ENCODE measurements at regions not wholly inside any gene's neighbourhood (a gene's known extent, or its start where the extent isn't known, plus 50 kb on each side); places are given as distances from the start of the nearest gene placed in this dataset.

DNA sequence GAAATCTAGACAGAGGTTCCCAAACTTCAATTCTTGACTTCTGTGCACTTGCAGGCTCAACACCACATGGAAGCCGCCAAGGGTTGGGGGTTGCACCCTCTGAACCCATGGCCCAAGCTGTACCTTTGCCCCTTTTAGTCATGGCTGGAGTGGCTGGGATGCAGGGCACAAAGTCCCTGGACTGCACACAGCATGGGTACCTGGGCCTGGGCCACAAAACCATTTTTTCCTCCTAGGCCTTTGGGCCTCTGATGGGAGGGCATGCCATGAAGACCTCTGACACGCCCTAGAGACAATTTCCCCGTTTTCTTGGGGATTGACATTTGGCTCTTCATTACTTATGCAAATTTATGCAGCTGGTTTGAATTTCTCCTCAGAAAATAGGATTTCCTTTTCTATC is 342.0 kb downstream of the TPBG start:
- CTCF ChIA-PET, result no interaction called here
- Histone ChIP-seq H3K36me3 (ENCODE audit: control insufficient read depth in 2 of 2, insufficient read depth in 1 of 2, low read length in 2 of 2) (no peaks in the 10 kb centered on the region), H3K4me1 (ENCODE audit: control insufficient read depth, insufficient read depth, low read length) (peaks cover 6% of the 10 kb centered on the region; the same call in 1 of the 2 replicates), H3K4me3 (ENCODE audit: low read depth, low read length) (no peak overlapping the region), H3K9me3 (ENCODE audit: control insufficient read depth, insufficient read depth, low read depth, low read length) (no peaks in the 10 kb centered on the region), H3K27ac (ENCODE audit: extremely low read depth, low read depth, low read length) (no peak overlapping the region)
- no peak for TF ChIP-seq GLIS1 (tag by site-specific recombination; IDR thresholded peaks at IDR 0.05)
- no peak for TF ChIP-seq TRIM28 (IDR thresholded peaks at IDR 0.05; ENCODE audit: borderline replicate concordance, low read length)
- TF ChIP-seq ZNF266 (tag by site-specific recombination; IDR thresholded peaks at IDR 0.05; ENCODE audit: low read depth), result no peak
- no peak for TF ChIP-seq ZNF155 (tag by site-specific recombination; IDR thresholded peaks at IDR 0.05)
- TF ChIP-seq ZNF585B (tag by site-specific recombination; IDR thresholded peaks at IDR 0.05), result peak; percentile 89
- TF ChIP-seq, protein P1, sequence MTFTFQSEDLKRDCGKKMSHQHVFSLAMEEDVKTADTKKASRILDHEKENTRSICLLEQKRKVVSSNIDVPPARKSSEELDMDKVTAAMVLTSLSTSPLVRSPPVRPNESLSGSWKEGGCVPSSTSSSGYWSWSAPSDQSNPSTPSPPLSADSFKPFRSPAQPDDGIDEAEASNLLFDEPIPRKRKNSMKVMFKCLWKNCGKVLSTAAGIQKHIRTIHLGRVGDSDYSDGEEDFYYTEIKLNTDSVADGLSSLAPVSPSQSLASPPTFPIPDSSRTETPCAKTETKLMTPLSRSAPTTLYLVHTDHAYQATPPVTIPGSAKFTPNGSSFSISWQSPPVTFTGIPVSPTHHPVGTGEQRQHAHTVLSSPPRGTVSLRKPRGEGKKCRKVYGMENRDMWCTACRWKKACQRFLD (tag by site-specific recombination; IDR thresholded peaks at IDR 0.05), result no peak
- TF ChIP-seq KLF9 (tag by site-specific recombination; IDR thresholded peaks at IDR 0.05; ENCODE audit: low read depth), result no peak
- TF ChIP-seq, protein P2, sequence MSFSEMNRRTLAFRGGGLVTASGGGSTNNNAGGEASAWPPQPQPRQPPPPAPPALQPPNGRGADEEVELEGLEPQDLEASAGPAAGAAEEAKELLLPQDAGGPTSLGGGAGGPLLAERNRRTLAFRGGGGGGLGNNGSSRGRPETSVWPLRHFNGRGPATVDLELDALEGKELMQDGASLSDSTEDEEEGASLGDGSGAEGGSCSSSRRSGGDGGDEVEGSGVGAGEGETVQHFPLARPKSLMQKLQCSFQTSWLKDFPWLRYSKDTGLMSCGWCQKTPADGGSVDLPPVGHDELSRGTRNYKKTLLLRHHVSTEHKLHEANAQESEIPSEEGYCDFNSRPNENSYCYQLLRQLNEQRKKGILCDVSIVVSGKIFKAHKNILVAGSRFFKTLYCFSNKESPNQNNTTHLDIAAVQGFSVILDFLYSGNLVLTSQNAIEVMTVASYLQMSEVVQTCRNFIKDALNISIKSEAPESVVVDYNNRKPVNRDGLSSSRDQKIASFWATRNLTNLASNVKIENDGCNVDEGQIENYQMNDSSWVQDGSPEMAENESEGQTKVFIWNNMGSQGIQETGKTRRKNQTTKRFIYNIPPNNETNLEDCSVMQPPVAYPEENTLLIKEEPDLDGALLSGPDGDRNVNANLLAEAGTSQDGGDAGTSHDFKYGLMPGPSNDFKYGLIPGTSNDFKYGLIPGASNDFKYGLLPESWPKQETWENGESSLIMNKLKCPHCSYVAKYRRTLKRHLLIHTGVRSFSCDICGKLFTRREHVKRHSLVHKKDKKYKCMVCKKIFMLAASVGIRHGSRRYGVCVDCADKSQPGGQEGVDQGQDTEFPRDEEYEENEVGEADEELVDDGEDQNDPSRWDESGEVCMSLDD (tag by site-specific recombination; IDR thresholded peaks at IDR 0.05), result no peak
- POLR2A ChIA-PET, result no interaction called here

DNA sequence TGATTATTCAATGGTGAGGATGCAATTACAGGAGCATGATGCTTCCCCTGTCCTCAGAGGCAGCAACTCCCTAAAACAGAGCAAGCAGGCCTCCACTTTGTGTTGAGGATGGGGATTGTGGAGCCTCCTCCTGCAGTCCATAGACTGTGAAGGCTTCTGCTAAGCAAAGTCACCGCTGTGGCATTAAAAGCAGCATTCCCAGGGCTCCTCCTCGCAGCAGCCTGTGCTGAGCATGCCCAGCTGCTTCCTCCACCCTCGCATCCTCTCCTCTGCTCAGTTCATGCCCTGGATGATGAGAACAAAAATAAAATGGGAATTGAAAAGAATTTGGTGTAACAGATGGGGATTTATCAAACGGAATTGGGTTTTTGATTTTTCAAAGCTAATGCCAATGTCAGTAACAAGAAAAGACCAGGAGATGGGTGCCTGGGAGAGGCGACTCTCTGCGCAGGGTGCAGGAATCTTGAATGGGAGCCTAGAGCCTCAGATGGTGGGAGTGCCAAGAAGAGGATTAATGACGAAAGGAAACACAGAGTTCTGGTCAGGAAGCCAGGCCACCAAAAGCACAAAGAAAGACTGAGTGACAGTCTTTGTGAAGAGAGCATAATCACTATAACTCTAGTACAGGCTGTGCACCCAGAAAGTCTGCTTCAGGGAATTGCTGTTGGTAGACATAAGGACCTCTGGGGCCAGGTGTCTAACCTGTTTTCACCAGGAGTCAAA is 347.6 kb downstream of the TPBG start:
- TF ChIP-seq ZNF571 (tag by site-specific recombination; IDR thresholded peaks at IDR 0.05), result no peak
- TF ChIP-seq, protein P3, sequence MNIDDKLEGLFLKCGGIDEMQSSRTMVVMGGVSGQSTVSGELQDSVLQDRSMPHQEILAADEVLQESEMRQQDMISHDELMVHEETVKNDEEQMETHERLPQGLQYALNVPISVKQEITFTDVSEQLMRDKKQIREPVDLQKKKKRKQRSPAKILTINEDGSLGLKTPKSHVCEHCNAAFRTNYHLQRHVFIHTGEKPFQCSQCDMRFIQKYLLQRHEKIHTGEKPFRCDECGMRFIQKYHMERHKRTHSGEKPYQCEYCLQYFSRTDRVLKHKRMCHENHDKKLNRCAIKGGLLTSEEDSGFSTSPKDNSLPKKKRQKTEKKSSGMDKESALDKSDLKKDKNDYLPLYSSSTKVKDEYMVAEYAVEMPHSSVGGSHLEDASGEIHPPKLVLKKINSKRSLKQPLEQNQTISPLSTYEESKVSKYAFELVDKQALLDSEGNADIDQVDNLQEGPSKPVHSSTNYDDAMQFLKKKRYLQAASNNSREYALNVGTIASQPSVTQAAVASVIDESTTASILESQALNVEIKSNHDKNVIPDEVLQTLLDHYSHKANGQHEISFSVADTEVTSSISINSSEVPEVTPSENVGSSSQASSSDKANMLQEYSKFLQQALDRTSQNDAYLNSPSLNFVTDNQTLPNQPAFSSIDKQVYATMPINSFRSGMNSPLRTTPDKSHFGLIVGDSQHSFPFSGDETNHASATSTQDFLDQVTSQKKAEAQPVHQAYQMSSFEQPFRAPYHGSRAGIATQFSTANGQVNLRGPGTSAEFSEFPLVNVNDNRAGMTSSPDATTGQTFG (tag by site-specific recombination; IDR thresholded peaks at IDR 0.05; ENCODE audit: borderline replicate concordance), result no peak
- TF ChIP-seq ZNF521 (tag by site-specific recombination; IDR thresholded peaks at IDR 0.05), result no peak
- no peak for TF ChIP-seq ZBTB17 (tag by site-specific recombination; IDR thresholded peaks at IDR 0.05)
- Histone ChIP-seq H3K4me3 (ENCODE audit: low read depth, low read length) (no peak overlapping the region), H3K4me1 (ENCODE audit: control insufficient read depth, insufficient read depth, low read length) (no peaks in the 10 kb centered on the region), H3K27ac (ENCODE audit: extremely low read depth, low read depth, low read length) (no peak overlapping the region), H3K9me3 (ENCODE audit: control insufficient read depth, insufficient read depth, low read depth, low read length) (no peaks in the 10 kb centered on the region), H3K36me3 (ENCODE audit: control insufficient read depth in 2 of 2, insufficient read depth in 1 of 2, low read length in 2 of 2) (no peaks in the 10 kb centered on the region)
- ChIA-PET POLR2A (no interaction called here), CTCF (interaction anchor here (0.6 to 2.5 kb wide), 6 partner anchors 10 to 444 kb away, joined by 3 to 12 read pairs (median 3); no protein-coding TSS in a partner anchor)

DNA sequence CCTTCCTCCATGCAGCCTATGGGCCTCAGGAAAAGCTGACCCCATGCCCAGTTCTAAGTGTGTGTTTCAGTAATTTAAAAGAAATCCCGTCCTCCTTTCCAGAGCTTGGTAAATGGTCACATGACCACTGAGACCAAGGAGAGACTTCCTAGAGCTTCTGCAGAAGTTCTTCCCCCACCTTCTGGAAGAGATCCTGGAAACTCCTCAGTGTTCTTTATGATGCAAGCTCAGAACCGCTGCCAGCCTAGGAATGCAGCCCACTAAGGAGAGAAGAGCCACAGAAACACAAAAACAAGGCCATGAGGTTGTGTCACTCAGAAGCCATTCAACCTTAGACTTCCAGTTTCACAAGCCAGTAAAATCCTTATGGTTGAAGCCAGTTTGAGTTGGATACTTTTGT is 348.4 kb downstream of the TPBG start:
- ChIA-PET POLR2A (no interaction called here), CTCF (interaction anchor here (0.6 to 2.5 kb wide), 21 partner anchors 9 to 1249 kb away, joined by 3 to 12 read pairs (median 3); no protein-coding TSS in a partner anchor)
- Histone ChIP-seq H3K4me1 (ENCODE audit: control insufficient read depth, insufficient read depth, low read length) (no peaks in the 10 kb centered on the region), H3K9me3 (ENCODE audit: control insufficient read depth, insufficient read depth, low read depth, low read length) (no peaks in the 10 kb centered on the region), H3K27ac (ENCODE audit: extremely low read depth, low read depth, low read length) (no peak overlapping the region), H3K36me3 (ENCODE audit: control insufficient read depth in 2 of 2, insufficient read depth in 1 of 2, low read length in 2 of 2) (no peaks in the 10 kb centered on the region), H3K4me3 (ENCODE audit: low read depth, low read length) (no peak overlapping the region)
- TF ChIP-seq, protein P4, sequence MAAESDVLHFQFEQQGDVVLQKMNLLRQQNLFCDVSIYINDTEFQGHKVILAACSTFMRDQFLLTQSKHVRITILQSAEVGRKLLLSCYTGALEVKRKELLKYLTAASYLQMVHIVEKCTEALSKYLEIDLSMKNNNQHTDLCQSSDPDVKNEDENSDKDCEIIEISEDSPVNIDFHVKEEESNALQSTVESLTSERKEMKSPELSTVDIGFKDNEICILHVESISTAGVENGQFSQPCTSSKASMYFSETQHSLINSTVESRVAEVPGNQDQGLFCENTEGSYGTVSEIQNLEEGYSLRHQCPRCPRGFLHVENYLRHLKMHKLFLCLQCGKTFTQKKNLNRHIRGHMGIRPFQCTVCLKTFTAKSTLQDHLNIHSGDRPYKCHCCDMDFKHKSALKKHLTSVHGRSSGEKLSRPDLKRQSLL (tag by site-specific recombination; IDR thresholded peaks at IDR 0.05), result no peak
- TF ChIP-seq ZNF114 (tag by site-specific recombination; IDR thresholded peaks at IDR 0.05), result no peak
- no peak for TF ChIP-seq ZIC2 (tag by site-specific recombination; IDR thresholded peaks at IDR 0.05)
- no peak for TF ChIP-seq ZNF585B (tag by site-specific recombination; IDR thresholded peaks at IDR 0.05)
- TF ChIP-seq, protein P5, sequence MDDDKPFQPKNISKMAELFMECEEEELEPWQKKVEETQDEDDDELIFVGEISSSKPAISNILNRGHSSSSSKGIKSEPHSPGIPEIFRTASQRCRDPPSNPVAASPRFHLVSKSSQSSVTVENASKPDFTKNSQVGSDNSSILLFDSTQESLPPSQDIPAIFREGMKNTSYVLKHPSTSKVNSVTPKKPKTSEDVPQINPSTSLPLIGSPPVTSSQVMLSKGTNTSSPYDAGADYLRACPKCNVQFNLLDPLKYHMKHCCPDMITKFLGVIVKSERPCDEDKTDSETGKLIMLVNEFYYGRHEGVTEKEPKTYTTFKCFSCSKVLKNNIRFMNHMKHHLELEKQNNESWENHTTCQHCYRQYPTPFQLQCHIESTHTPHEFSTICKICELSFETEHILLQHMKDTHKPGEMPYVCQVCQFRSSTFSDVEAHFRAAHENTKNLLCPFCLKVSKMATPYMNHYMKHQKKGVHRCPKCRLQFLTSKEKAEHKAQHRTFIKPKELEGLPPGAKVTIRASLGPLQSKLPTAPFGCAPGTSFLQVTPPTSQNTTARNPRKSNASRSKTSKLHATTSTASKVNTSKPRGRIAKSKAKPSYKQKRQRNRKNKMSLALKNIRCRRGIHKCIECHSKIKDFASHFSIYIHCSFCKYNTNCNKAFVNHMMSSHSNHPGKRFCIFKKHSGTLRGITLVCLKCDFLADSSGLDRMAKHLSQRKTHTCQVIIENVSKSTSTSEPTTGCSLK (tag by site-specific recombination; IDR thresholded peaks at IDR 0.05), result no peak
- TF ChIP-seq, protein P6, sequence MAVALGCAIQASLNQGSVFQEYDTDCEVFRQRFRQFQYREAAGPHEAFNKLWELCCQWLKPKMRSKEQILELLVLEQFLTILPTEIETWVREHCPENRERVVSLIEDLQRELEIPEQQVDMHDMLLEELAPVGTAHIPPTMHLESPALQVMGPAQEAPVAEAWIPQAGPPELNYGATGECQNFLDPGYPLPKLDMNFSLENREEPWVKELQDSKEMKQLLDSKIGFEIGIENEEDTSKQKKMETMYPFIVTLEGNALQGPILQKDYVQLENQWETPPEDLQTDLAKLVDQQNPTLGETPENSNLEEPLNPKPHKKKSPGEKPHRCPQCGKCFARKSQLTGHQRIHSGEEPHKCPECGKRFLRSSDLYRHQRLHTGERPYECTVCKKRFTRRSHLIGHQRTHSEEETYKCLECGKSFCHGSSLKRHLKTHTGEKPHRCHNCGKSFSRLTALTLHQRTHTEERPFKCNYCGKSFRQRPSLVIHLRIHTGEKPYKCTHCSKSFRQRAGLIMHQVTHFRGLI (tag by site-specific recombination; IDR thresholded peaks at IDR 0.05), result no peak
- no peak for TF ChIP-seq ZNF558 (tag by site-specific recombination; IDR thresholded peaks at IDR 0.05)
- TF ChIP-seq ZNF175 (tag by site-specific recombination; IDR thresholded peaks at IDR 0.05), result no peak
- no peak for TF ChIP-seq ZSCAN16 (tag by site-specific recombination; IDR thresholded peaks at IDR 0.05)

All from HEK293 (cell line).